ENCODE measurements at regions not wholly inside any gene's neighbourhood (a gene's known extent, or its start where the extent isn't known, plus 50 kb on each side); places are given as distances from the start of the nearest gene placed in this dataset.

DNA sequence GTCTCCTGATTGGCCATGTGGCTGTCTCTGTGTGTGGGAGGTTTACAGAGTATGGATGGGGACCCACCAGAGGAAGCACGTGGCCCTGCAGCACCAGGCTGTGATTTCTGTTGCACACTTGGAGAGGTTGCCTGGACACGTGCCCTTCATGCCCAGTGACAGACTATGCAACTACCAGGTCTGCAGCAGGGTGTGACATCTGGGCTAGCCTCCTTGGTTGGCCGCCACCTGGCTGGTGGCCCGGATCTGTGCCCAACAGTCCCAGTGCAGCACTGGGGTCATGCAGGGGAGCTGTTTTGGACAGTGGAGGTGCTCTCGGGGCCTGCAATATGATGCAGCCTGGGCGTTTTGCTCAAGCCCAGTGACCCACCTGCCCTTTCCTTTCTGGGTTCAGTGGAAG lies 212.5 kb downstream of the UBE3A start:
- Histone ChIP-seq H3K36me3 (no peaks in the 10 kb centered on the region), H3K9ac (no peak overlapping the region), H3K4me1 (no peaks in the 10 kb centered on the region), H3K4me3 (no peak overlapping the region), H3K9me3 (peaks cover 51% of the 10 kb centered on the region), H3K27me3 (no peaks in the 10 kb centered on the region), H4K20me1 (no peaks in the 10 kb centered on the region), H3K27ac (no peak overlapping the region), H3K4me2 (no peak overlapping the region)
- no peak for TF ChIP-seq Cebpa-rat (IDR thresholded peaks at IDR 0.05)

DNA sequence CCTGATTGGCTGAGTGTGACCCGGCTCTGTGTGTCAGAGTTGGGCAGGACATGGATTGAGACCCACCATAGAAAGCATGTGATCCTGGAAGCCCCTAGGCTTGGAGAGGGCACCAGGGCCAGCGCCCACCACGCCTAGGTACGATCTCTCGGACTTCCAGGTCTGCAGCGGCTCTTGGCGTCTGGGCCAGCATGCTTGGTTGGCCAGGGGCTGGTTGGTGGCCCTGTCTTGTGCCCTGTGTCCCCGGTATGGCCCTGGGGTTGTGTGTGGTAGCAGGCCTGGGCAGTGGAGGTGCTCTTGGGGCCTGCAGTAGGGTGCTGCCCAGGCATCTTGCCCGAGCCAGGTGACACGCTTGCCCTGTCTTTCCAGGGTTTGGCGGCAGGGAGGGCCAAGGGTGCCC lies 210.6 kb downstream of the UBE3A start:
- H3K9me3 ChIP-seq = peaks cover 57% of the 10 kb centered on the region
- no peak overlapping the region for H3K9ac ChIP-seq
- no peak overlapping the region for H3K27ac ChIP-seq
- TF ChIP-seq Cebpa-rat (IDR thresholded peaks at IDR 0.05) = no peak
- no peaks in the 10 kb centered on the region for H3K36me3 ChIP-seq
- no peak overlapping the region for H3K4me2 ChIP-seq
- H4K20me1 ChIP-seq = no peaks in the 10 kb centered on the region
- H3K4me1 ChIP-seq = no peaks in the 10 kb centered on the region
- H3K4me3 ChIP-seq = no peak overlapping the region
- no peaks in the 10 kb centered on the region for H3K27me3 ChIP-seq

DNA sequence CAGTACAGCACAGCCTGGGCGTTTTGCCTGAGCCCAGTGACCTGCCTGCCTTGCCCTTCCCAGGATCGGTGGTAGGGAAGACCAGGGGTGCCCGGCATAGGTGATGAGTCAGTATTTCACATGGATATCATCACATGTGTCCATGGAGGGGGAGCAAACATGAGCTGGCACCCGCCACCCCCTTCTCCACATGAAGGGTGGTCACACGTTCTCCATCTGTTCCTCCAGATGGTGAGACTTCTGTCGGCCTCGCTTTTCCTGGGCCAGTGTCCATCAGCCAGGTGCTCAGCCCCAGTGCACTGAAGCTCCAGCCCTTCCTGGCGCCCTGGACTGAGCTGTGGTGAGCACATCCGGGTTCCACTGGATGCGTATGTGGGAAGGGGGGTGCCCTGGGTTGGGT lies 208.4 kb downstream of the UBE3A start:
- Histone ChIP-seq H3K36me3 (no peaks in the 10 kb centered on the region), H3K27ac (no peak overlapping the region), H3K9me3 (peaks cover 57% of the 10 kb centered on the region), H3K9ac (no peak overlapping the region), H3K4me3 (no peak overlapping the region), H3K4me1 (no peaks in the 10 kb centered on the region), H4K20me1 (no peaks in the 10 kb centered on the region), H3K4me2 (no peak overlapping the region), H3K27me3 (no peaks in the 10 kb centered on the region)
- no peak for TF ChIP-seq Cebpa-rat (IDR thresholded peaks at IDR 0.05)

DNA sequence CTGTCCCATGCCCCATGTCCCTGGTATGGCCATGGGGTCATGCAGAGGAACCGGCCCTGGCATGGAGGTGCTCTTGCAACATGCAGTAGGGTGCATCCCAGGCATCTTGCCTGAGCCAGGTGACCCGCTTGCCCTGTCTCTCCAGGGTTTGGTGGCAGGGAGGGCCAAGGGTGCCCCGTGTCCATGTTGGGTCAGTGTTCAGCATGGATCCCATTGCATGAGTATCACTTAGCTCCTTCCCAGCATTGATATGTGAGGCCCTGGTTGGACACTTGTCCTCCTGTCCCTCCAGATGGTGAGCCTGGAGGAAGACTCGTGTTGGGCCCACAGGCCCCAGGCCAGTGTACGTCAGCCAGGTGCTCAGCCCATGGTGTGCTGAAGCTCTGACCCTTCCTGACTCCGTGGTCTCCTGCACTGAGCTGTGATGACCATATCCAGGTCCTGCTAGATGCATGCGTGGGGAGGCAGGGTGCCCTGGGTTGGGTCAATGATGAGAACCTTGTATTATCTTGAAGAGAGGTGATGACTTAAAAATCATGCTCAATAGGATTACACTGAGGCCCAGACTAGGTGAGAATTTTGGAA lies 205.0 kb downstream of the UBE3A start:
- Histone ChIP-seq H3K4me2 (no peak overlapping the region), H4K20me1 (no peaks in the 10 kb centered on the region), H3K4me1 (no peaks in the 10 kb centered on the region), H3K9me3 (peaks cover 71% of the 10 kb centered on the region), H3K27ac (no peak overlapping the region), H3K4me3 (no peak overlapping the region), H3K27me3 (no peaks in the 10 kb centered on the region), H3K9ac (no peak overlapping the region), H3K36me3 (no peaks in the 10 kb centered on the region)
- no peak for TF ChIP-seq Cebpa-rat (IDR thresholded peaks at IDR 0.05)

DNA sequence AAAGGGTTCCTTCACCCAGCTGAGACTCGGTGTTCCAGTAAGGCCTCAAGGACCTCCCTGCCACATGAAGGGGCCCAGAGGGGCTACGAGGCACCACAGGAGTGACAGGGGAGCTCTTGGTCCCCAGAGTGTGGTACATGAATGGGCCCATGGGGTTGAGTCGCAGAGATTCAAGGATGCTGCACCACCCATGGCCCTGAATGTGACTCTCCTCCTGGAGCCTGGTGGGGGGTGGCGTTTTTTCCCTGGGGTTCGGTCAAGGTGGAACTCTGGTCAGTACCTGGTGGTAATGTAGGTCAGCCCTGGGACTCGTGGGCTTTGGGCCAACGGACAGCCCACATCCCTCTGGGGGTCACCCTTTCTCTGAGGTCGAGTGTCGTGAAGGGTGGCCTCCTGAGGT lies 204.0 kb downstream of the UBE3A start:
- TF ChIP-seq Cebpa-rat (IDR thresholded peaks at IDR 0.05) = no peak
- H3K27me3 ChIP-seq = no peaks in the 10 kb centered on the region
- no peaks in the 10 kb centered on the region for H3K4me1 ChIP-seq
- no peak overlapping the region for H3K4me3 ChIP-seq
- no peaks in the 10 kb centered on the region for H3K36me3 ChIP-seq
- H3K27ac ChIP-seq = no peak overlapping the region
- H3K9me3 ChIP-seq = peaks cover 81% of the 10 kb centered on the region
- no peak overlapping the region for H3K4me2 ChIP-seq
- H4K20me1 ChIP-seq = no peaks in the 10 kb centered on the region
- no peak overlapping the region for H3K9ac ChIP-seq

DNA sequence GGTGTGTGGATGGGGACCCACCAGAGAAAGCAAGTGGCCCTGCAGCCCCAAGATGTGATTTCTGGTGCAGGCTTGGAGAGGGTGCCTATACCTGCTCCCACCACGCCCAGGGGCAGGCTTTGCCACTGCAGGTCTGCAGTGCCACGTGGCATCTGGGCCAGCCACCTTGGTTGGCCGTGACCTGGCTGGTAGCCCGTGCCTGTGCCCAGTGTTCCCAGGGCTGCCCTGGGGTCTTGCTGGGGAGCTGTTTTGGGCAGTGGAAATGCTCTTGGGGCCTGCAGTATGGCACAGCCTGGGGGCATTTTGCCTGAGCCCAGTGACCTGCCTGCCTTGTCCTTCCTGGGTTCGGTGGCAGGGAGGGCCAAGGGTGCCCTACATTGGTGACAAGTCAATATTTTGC lies 203.4 kb downstream of the UBE3A start:
- Histone ChIP-seq H3K4me1 (no peaks in the 10 kb centered on the region), H3K27ac (no peak overlapping the region), H3K9ac (no peak overlapping the region), H3K36me3 (no peaks in the 10 kb centered on the region), H3K27me3 (no peaks in the 10 kb centered on the region), H4K20me1 (no peaks in the 10 kb centered on the region), H3K4me3 (no peak overlapping the region), H3K9me3 (peaks cover 87% of the 10 kb centered on the region), H3K4me2 (no peak overlapping the region)
- no peak for TF ChIP-seq Cebpa-rat (IDR thresholded peaks at IDR 0.05)

DNA sequence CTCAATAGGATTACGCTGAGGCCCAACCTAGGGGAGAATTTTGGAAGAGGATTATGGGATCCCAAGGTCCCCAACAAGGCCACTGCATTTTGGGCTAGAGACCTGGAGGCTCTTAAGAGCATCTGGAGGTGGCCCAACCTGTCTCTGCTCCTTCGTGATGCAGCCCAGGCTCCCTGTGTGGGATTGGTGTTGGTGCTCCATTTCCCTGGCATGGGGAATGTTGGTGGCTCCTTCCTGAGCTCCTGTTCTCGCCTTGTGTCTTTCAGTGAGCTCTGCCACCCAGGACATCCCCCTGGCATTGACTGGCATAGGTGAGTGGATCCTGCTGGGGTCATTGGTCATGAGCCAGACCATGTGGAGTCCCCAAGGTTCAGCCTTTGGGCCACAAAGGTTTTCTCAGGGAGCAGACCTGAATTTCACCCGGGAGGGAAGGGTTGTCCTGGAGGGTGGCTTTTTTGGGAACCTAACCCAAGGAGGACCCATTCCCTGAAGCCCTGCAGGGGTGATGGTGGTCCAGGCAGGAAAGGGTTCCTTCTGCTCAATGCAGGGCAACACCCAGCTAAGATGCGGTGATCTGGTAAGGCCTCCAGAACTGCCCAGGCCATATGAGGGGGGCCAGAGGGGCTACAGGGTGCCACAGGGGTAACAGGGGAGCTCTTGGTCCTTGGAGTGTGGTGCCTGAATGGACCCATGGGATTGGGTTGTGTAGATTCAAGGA lies 202.5 kb downstream of the UBE3A start:
- Histone ChIP-seq H3K27ac (no peak overlapping the region), H3K27me3 (no peaks in the 10 kb centered on the region)

DNA sequence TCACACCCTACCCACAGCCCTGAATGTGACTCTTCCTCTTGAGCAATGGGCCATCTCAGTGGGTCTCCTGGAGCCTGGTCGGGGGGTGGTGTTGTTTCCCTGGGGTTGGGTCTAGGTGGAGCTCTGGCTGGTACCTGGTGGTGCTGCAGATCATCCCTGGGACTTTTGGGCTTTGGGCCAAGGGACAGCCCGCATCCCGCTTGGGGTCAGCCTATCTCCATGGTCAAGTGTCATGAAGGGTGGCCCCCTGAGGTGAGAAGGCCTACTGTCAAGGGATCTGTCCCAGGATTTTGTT lies 202.0 kb downstream of the UBE3A start:
- Histone ChIP-seq H4K20me1 (no peaks in the 10 kb centered on the region), H3K4me2 (no peak overlapping the region), H3K9ac (no peak overlapping the region), H3K36me3 (no peaks in the 10 kb centered on the region), H3K27ac (no peak overlapping the region), H3K4me3 (no peak overlapping the region), H3K27me3 (no peaks in the 10 kb centered on the region), H3K4me1 (no peaks in the 10 kb centered on the region), H3K9me3 (peaks cover 98% of the 10 kb centered on the region)
- no peak for TF ChIP-seq Cebpa-rat (IDR thresholded peaks at IDR 0.05)

More for the DNA sequence above, 202.5 kb downstream of the UBE3A start:
- H3K9me3 ChIP-seq = peaks cover 96% of the 10 kb centered on the region
- H3K9ac ChIP-seq = no peak overlapping the region
- TF ChIP-seq Cebpa-rat (IDR thresholded peaks at IDR 0.05) = no peak
- no peak overlapping the region for H3K4me3 ChIP-seq
- H3K4me1 ChIP-seq = no peaks in the 10 kb centered on the region
- no peak overlapping the region for H3K4me2 ChIP-seq
- H3K36me3 ChIP-seq = no peaks in the 10 kb centered on the region
- no peaks in the 10 kb centered on the region for H4K20me1 ChIP-seq

DNA sequence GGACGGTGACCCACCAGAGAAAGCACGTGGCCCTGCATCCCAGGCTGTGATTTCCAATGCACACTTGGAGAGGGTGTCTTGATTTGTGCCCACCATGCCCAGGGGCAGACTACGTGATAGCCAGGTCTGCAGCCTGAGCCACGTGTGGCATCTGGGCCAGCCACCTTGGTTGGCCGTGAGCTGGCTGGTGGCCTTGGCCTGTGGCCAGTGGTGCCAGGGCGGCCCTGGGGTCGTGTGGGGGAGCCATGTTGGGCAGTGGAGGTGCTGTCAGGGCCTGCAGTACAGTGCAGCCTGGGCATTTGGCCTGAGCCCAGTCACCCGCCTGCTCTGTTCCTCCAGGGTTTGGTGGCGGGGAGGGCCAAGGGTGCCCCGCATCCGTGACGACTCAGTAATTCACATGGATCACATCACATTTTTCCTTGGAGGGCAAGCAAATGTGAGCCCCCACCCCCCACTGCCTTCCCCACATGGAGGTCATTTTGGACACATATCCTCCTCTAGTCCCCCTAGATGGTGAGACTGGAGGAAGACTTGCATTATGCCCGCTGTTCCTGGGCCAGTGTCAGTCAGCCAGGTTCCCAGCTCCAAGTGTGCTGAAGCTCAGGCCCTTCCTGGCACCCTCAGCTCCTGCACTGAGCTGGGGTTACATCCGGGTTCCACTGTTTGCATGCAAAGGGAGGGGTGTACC lies 201.4 kb downstream of the UBE3A start:
- H3K36me3 ChIP-seq = no peaks in the 10 kb centered on the region
- no peak overlapping the region for H3K9ac ChIP-seq
- H4K20me1 ChIP-seq = no peaks in the 10 kb centered on the region
- no peak overlapping the region for H3K27ac ChIP-seq
- no peak overlapping the region for H3K4me2 ChIP-seq
- H3K4me3 ChIP-seq = no peak overlapping the region
- no peaks in the 10 kb centered on the region for H3K4me1 ChIP-seq
- no peak for TF ChIP-seq Cebpa-rat (IDR thresholded peaks at IDR 0.05)
- no peaks in the 10 kb centered on the region for H3K27me3 ChIP-seq
- peaks cover 96% of the 10 kb centered on the region for H3K9me3 ChIP-seq

DNA sequence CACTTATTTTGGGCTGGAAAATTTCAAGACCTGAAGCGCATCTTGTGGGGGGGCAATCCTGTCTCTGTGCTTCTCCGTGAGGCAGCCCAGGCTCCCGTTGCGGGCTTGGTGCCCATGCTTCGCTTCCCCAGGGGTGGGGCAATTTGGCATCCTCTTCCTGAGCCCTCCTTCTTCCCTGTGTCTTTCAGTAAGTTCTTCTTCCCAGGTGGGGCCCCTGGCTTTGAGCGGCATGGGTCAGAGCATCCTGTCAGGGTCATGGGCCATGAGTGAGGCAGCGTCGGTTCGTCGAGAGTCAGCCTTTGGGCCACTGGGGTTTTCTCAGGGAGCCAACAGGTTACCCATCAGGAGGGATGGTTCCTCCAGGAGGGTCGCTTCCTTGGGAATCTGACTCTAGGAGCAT lies 200.7 kb downstream of the UBE3A start:
- no peak for TF ChIP-seq Cebpa-rat (IDR thresholded peaks at IDR 0.05)
- Histone ChIP-seq H3K4me2 (no peak overlapping the region), H3K4me1 (no peaks in the 10 kb centered on the region), H3K9ac (no peak overlapping the region), H3K9me3 (peaks cover 96% of the 10 kb centered on the region), H3K4me3 (no peak overlapping the region), H3K36me3 (no peaks in the 10 kb centered on the region), H3K27ac (no peak overlapping the region), H3K27me3 (no peaks in the 10 kb centered on the region), H4K20me1 (no peaks in the 10 kb centered on the region)

Measured in BLaER1 (cell line).